Lung (tissue), 11 donors: ENCODE measurements at regions not wholly inside any gene's neighbourhood (a gene's known extent, or its start where the extent isn't known, plus 50 kb on each side); places are given as distances from the start of the nearest gene placed in this dataset.

Experiments used
- ATAC-seq: fragments of 200-7000 bp; cut with Tn5 transposase; one replicate; pipeline ENCODE4 v1.9.1; 2020; ENCODE audit warnings: moderate number of reproducible peaks; ENCODE audit not compliant: insufficient read depth, low FRiP score
- DNase-seq, 3 donors: peaks; one replicate each; pipeline ENCODE4 v3.0.0-alpha.2; 2013 to 2017
- H3K27ac ChIP-seq, 2 donors: one replicate each; pipeline ENCODE4 v1.5.1; 2013; ENCODE audit warnings: mild to moderate bottlenecking in 2 of 2, moderate library complexity in 2 of 2, control low read depth in 1 of 2, inconsistent platforms in 1 of 2, low read depth in 1 of 2, low read length in 1 of 2
- H3K27me3 ChIP-seq, 3 donors: one replicate each; pipeline ENCODE4 v1.5.1; 2013; ENCODE audit warnings: low read length in 2 of 3; ENCODE audit not compliant: control insufficient read depth in 3 of 3, insufficient read depth in 3 of 3
- H3K36me3 ChIP-seq, 4 donors: one replicate each; pipeline ENCODE4 v1.5.1; 2013; ENCODE audit warnings: low read length in 4 of 4, mild to moderate bottlenecking in 1 of 4, moderate library complexity in 1 of 4; ENCODE audit not compliant: control insufficient read depth in 4 of 4, insufficient read depth in 4 of 4
- H3K4me1 ChIP-seq, 5 donors: one replicate each; pipeline ENCODE4 v1.5.1; 2013; ENCODE audit warnings: low read length in 5 of 5, mild to moderate bottlenecking in 2 of 5, moderate library complexity in 1 of 5; ENCODE audit not compliant: control insufficient read depth in 5 of 5, insufficient read depth in 5 of 5
- H3K4me3 ChIP-seq: one replicate; pipeline ENCODE4 v1.5.1; 2013; ENCODE audit warnings: mild to moderate bottlenecking, control low read depth, moderate library complexity
- H3K9ac ChIP-seq, 2 donors: one replicate each; pipeline ENCODE4 v1.5.1; 2013; ENCODE audit warnings: low read length in 2 of 2, control low read depth in 1 of 2; ENCODE audit not compliant: insufficient read depth in 1 of 2
- H3K9me3 ChIP-seq, 4 donors: one replicate each; pipeline ENCODE4 v1.5.1; 2013; ENCODE audit warnings: low read length in 3 of 4, mild to moderate bottlenecking in 1 of 4, moderate library complexity in 1 of 4; ENCODE audit not compliant: control insufficient read depth in 4 of 4, insufficient read depth in 3 of 4
- WGBS, 2 donors: extraction: QIAGEN DNeasy Blood & Tissue Kit; methylation state at CpG; one replicate each; pipeline ENCODE4 v1.1.7; 2013; 5-methylcytosine and 5-hydroxymethylcytosine counted together
- TF ChIP-seq, protein P1 (sequence below): IDR thresholded peaks from 2 replicates; pipeline ENCODE4 v1.5.1; 2012; ENCODE audit warnings: mild to moderate bottlenecking; ENCODE audit errors: control extremely low read depth, extremely low read depth
- donor health status: control.
- donor health status: control.
- donor health status: Bipolar disorder and iron deficiency.
- donor health status: healthy.
- donor health status: DM: yes; HTN: yes; CAD: no.

DNA sequence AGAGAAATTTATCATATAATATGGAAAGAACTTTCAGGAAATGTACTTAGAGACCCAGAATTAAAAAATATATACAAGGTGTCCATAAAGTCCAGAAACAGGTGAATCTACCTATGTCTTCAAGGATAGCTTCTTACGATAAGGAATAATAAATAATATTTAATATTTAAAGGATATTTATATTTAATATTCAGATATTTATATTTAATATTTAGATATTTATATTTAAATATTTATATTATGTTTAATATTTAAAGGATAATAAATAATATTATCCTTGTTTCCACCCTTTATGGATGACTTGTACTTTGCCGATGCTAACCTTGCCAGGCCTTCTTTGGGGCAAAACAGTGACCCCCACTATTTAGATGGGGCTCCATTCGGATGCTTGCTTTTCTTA is 169.5 kb upstream of the CADM1 start:
- DNase-seq = no peak
- TF ChIP-seq, protein P1, sequence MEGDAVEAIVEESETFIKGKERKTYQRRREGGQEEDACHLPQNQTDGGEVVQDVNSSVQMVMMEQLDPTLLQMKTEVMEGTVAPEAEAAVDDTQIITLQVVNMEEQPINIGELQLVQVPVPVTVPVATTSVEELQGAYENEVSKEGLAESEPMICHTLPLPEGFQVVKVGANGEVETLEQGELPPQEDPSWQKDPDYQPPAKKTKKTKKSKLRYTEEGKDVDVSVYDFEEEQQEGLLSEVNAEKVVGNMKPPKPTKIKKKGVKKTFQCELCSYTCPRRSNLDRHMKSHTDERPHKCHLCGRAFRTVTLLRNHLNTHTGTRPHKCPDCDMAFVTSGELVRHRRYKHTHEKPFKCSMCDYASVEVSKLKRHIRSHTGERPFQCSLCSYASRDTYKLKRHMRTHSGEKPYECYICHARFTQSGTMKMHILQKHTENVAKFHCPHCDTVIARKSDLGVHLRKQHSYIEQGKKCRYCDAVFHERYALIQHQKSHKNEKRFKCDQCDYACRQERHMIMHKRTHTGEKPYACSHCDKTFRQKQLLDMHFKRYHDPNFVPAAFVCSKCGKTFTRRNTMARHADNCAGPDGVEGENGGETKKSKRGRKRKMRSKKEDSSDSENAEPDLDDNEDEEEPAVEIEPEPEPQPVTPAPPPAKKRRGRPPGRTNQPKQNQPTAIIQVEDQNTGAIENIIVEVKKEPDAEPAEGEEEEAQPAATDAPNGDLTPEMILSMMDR = no peak
- H3K9ac ChIP-seq = no peak overlapping the region
- H3K4me3 ChIP-seq = no peak overlapping the region
- peaks cover 0 to 21% (median 6%) of the 10 kb centered on the region in 5 donors for H3K4me1 ChIP-seq
- no peaks in the 10 kb centered on the region for H3K36me3 ChIP-seq
- H3K27ac ChIP-seq = no peak overlapping the region
- H3K9me3 ChIP-seq = no peaks in the 10 kb centered on the region
- no peak for ATAC-seq
- no peaks in the 10 kb centered on the region for H3K27me3 ChIP-seq
- WGBS, 2 donors = 91 to 94% methylated on average over 3 of the region's 3 CpGs

- Histone ChIP-seq H3K4me1 (peaks cover 0 to 21% (median 6%) of the 10 kb centered on the region in 5 donors), H3K36me3 (no peaks in the 10 kb centered on the region), H3K27me3 (no peaks in the 10 kb centered on the region), H3K9ac (no peak overlapping the region), H3K4me3 (no peak overlapping the region), H3K27ac (no peak overlapping the region), H3K9me3 (no peaks in the 10 kb centered on the region)
- WGBS, 2 donors = 69 to 85% methylated on average over 4 of the region's 4 CpGs
- TF ChIP-seq, protein P1 = no peak
- DNase-seq = peak; percentile 74 to 92 (median 88)
- no peak for ATAC-seq
Observed at GRCh38 chr11:115672999-115673411, 168.8 kb upstream of the CADM1 start.

GRCh38 chr11:115672412-115672811 is 168.2 kb upstream of the CADM1 start:
- TF ChIP-seq, protein P1 = no peak
- no peak for ATAC-seq
- Histone ChIP-seq H3K4me3 (no peak overlapping the region), H3K27me3 (no peaks in the 10 kb centered on the region), H3K4me1 (peaks cover 0 to 21% (median 6%) of the 10 kb centered on the region in 5 donors), H3K27ac (no peak overlapping the region), H3K36me3 (no peaks in the 10 kb centered on the region), H3K9ac (no peak overlapping the region), H3K9me3 (no peaks in the 10 kb centered on the region)
- WGBS, 2 donors = 91 to 96% methylated on average over 7 of the region's 7 CpGs
- no peak for DNase-seq

DNA sequence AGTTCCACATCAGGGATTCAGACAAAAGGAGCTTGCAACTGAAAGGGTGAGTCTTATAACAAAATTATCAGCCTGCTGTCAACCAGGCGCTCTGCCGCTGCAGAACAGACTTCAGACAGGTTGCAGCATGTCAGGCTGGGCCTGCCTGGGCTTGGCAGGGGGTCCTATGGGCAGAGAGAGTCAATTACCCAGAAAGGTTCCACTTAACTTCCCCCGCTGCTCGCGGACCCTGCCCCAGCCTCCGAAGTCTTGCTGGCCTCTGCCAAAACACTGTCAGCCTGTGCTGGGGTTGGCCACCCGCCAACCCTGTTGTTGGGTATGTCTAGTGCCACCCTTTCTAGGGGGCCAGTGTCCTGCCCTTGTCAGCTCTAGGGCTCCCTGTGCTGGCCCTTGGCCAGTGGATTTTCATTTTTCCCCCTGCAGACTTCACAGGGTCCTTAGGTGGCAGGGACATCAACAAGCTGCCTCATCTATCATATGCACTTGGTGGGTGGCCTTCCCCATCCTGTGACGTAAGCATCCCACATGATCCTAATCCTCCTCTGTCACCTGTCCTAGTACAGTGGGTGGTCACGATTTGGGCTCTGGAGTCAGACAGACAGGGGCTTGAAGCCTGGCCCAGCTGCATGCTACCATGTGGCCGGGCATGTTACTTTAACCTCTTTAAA is 166.5 kb upstream of the CADM1 start:
- Histone ChIP-seq H3K9ac (no peak overlapping the region), H3K36me3 (no peaks in the 10 kb centered on the region), H3K9me3 (no peaks in the 10 kb centered on the region), H3K27ac (no peak overlapping the region), H3K4me1 (peaks cover 0 to 21% (median 6%) of the 10 kb centered on the region in 5 donors), H3K27me3 (no peaks in the 10 kb centered on the region), H3K4me3 (no peak overlapping the region)
- ATAC-seq (no peak), DNase-seq (peak; percentile 68 to 76 (median 69))
- 71 to 74% methylated on average over 10 of the region's 10 CpGs for WGBS, 2 donors
- TF ChIP-seq, protein P1 = no peak
